Astrocyte (in vitro differentiated cells and primary cell): ENCODE measurements at regions not wholly inside any gene's neighbourhood (a gene's known extent, or its start where the extent isn't known, plus 50 kb on each side); places are given as distances from the start of the nearest gene placed in this dataset.

Experiments used
- EZH2 ChIP-seq: IDR thresholded peaks from 2 replicates; pipeline ENCODE4 v1.6.1; 2012; ENCODE audit warnings: mild to moderate bottlenecking, low read length, inconsistent platforms; ENCODE audit not compliant: insufficient read depth
- TF ChIP-seq, protein P1 (sequence below): IDR thresholded peaks from 2 replicates; pipeline ENCODE4 v1.5.1; 2011; ENCODE audit warnings: low read depth, mild to moderate bottlenecking, inconsistent platforms, low read length, moderate library complexity; ENCODE audit not compliant: insufficient read depth

DNA sequence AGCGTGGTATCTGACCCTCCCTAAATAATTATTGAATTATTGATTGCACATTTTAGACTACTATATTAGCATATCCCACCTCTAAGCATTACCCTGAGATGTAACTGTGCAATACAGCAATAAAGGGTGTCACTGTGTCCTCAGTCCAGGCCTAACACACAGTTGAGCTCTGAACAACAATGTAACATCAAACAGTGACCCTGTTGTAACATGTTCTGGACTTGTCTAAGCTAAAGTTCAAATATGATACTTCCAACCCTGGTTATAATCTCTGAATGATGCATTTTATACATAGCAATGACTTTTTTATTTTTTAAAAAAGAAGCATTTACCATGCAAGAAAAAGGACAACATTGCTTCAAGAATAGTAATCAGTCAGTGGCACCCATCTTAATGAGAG lies 61.6 kb upstream of the DMD start:
- TF ChIP-seq, protein P1, sequence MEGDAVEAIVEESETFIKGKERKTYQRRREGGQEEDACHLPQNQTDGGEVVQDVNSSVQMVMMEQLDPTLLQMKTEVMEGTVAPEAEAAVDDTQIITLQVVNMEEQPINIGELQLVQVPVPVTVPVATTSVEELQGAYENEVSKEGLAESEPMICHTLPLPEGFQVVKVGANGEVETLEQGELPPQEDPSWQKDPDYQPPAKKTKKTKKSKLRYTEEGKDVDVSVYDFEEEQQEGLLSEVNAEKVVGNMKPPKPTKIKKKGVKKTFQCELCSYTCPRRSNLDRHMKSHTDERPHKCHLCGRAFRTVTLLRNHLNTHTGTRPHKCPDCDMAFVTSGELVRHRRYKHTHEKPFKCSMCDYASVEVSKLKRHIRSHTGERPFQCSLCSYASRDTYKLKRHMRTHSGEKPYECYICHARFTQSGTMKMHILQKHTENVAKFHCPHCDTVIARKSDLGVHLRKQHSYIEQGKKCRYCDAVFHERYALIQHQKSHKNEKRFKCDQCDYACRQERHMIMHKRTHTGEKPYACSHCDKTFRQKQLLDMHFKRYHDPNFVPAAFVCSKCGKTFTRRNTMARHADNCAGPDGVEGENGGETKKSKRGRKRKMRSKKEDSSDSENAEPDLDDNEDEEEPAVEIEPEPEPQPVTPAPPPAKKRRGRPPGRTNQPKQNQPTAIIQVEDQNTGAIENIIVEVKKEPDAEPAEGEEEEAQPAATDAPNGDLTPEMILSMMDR, result no peak
- no peak for TF ChIP-seq EZH2
